ENCODE measurements at regions not wholly inside any gene's neighbourhood (a gene's known extent, or its start where the extent isn't known, plus 50 kb on each side); places are given as distances from the start of the nearest gene placed in this dataset.

GRCh38 chr14:84454114-84454513 is 1075.8 kb upstream of the FLRT2 start:
- TF ChIP-seq CTCF (IDR thresholded peaks at IDR 0.05) (no peak), POLR2AphosphoS5 (IDR thresholded peaks at IDR 0.05) (no peak)

Data from sigmoid colon (tissue), 4 donors.